WERI-Rb-1 (cell line): ENCODE measurements at regions not wholly inside any gene's neighbourhood (a gene's known extent, or its start where the extent isn't known, plus 50 kb on each side); places are given as distances from the start of the nearest gene placed in this dataset.

ENCODE experiments used
- DNase-seq: peaks from one replicate; pipeline ENCODE4 v3.0.0-alpha.2; 2020
- H3K27ac ChIP-seq: fragments of 250-450 bp; sonication (Bioruptor Pico); 2 replicates; pipeline ENCODE4 v1.5.1; 2020; ENCODE audit warnings: mild to moderate bottlenecking, moderate library complexity
- H3K27me3 ChIP-seq: fragments of 250-450 bp; sonication (Bioruptor Pico); 2 replicates; pipeline ENCODE4 v1.5.1; 2021; ENCODE audit warnings: mild to moderate bottlenecking, low read depth, moderate library complexity; ENCODE audit not compliant: insufficient read depth, severe bottlenecking
- H3K36me3 ChIP-seq: fragments of 250-450 bp; sonication (Bioruptor Pico); 2 replicates; pipeline ENCODE4 v1.5.1; 2020; ENCODE audit warnings: mild to moderate bottlenecking, moderate library complexity
- H3K4me3 ChIP-seq: 2 replicates; pipeline ENCODE4 v1.5.1; 2011; ENCODE audit warnings: low read depth, mild to moderate bottlenecking, control low read depth, low read length
- H3K9me3 ChIP-seq: fragments of 250-450 bp; sonication (Bioruptor Pico); 2 replicates; pipeline ENCODE4 v1.5.1; 2021; ENCODE audit warnings: mild to moderate bottlenecking, moderate library complexity; ENCODE audit not compliant: severe bottlenecking
- TF ChIP-seq, protein P1 (sequence below): IDR thresholded peaks from 2 replicates; pipeline ENCODE4 v1.5.1; 2011; ENCODE audit warnings: low read depth, mild to moderate bottlenecking, control low read depth, inconsistent platforms, low read length

DNA sequence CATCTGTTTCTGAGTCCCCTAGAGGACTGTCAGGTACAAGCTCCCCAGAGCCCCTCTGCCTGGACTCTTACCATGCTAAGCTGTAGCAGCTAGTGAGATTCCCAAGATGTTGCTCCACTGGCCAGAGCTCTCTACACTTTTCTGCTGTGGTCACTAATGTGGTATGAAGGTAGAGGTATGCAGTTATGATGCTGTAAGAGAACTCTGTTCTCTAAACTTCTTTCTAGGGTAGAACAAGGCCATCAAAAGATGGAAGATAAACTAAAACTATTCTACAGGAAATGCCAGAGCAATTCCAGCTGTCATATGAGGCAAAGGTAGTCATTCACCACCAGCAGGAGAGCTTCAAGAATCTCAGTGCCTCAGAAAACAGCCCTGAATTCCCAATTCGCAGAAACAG lies 517.4 kb upstream of the ARRDC4 start:
- no peak overlapping the region for H3K4me3 ChIP-seq
- TF ChIP-seq, protein P1, sequence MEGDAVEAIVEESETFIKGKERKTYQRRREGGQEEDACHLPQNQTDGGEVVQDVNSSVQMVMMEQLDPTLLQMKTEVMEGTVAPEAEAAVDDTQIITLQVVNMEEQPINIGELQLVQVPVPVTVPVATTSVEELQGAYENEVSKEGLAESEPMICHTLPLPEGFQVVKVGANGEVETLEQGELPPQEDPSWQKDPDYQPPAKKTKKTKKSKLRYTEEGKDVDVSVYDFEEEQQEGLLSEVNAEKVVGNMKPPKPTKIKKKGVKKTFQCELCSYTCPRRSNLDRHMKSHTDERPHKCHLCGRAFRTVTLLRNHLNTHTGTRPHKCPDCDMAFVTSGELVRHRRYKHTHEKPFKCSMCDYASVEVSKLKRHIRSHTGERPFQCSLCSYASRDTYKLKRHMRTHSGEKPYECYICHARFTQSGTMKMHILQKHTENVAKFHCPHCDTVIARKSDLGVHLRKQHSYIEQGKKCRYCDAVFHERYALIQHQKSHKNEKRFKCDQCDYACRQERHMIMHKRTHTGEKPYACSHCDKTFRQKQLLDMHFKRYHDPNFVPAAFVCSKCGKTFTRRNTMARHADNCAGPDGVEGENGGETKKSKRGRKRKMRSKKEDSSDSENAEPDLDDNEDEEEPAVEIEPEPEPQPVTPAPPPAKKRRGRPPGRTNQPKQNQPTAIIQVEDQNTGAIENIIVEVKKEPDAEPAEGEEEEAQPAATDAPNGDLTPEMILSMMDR = no peak
- H3K9me3 ChIP-seq = no peaks in the 10 kb centered on the region
- peaks cover 9% of the 10 kb centered on the region for H3K27me3 ChIP-seq
- DNase-seq = no peak
- H3K36me3 ChIP-seq = no peaks in the 10 kb centered on the region
- H3K27ac ChIP-seq = no peak overlapping the region

DNA sequence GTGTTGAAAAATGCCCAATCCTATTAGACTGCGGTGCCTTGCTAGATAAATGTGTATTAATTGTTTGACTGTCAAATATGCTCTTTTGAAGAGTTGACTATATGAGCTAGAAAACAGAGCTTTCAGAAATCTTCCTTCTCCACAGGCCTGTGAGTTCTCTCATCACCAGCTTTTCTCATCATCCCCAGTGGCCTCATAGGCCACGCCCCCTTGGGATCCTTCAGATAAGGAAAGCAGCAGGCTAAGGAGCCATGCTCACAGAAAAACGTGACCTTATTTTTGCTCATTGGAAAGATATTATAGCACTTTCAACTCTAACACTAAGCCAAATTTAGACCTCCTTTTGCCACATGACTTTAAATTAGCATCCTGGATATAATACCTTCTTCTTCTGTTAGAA lies 514.4 kb upstream of the ARRDC4 start:
- DNase-seq = no peak
- no peaks in the 10 kb centered on the region for H3K36me3 ChIP-seq
- H3K9me3 ChIP-seq = no peaks in the 10 kb centered on the region
- H3K27ac ChIP-seq = no peak overlapping the region
- no peak overlapping the region for H3K4me3 ChIP-seq
- H3K27me3 ChIP-seq = peaks cover 10% of the 10 kb centered on the region
- TF ChIP-seq, protein P1 = no peak

DNA sequence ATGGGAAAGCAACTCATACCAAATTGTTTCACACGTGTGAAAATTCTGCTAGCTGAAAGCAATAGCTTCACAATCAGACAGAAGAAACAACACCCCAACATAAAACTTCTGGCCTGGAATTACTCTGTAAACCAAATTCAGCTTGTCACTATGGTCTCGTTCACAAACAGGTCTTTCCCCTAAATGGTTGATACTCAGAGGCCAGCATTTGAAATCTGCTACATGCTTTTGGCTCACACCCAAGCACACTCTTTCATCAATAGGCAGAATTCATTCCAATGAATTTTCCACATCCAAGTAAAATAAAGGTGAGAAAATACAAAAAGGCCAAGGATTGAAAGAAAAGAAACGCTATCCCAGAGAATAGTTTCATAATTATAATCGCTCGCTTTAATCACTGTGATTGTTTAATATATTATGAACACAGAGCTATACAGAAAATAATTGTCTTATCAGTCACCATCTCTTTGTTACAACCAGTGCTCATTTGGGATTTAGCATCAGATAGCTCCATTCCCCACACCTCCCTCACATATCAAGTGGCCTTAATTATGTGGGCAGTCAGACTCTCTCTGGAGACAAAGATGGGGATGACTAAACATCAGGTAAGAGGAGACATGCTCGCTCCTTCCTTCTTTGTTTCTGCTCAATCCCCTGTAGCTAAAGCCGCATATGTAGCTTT lies 503.8 kb upstream of the ARRDC4 start:
- no peaks in the 10 kb centered on the region for H3K9me3 ChIP-seq
- TF ChIP-seq, protein P1 = no peak
- no peak for DNase-seq

DNA sequence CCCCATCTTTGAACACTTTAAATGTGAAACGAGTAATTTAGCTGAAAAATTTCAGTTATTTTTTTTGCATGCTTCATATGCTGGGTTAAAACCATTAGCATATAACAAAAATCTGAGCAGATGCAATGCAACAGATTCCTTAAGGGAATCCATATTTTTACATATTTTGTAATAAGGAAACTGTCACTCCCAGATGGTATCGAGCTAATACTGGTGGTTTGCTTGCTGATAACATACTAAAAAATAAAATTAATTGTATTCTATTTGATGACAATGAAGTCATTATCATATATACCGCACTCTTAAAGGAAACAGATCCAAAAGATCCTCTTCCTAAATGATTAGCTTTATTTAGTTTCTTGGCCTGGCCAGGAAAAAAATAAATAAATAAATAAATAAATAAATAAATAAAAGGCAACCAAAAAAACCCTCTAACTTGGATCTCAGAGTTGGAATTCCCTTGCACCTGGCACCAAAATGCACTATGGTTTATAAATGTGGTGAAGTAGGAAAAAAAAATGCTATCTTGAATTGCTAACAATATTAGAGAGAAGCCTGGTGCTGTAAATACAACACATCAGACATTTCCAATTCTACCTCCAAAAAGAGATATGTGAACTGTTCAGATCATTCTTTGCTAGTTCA lies 503.2 kb upstream of the ARRDC4 start:
- H3K27ac ChIP-seq = no peak overlapping the region
- H3K9me3 ChIP-seq = no peaks in the 10 kb centered on the region
- no peak for DNase-seq
- H3K27me3 ChIP-seq = peaks cover 8% of the 10 kb centered on the region
- H3K36me3 ChIP-seq = no peaks in the 10 kb centered on the region
- TF ChIP-seq, protein P1 = no peak
- no peak overlapping the region for H3K4me3 ChIP-seq

More for the DNA sequence above, 503.8 kb upstream of the ARRDC4 start:
- H3K36me3 ChIP-seq = no peaks in the 10 kb centered on the region
- peaks cover 7% of the 10 kb centered on the region for H3K27me3 ChIP-seq
- H3K27ac ChIP-seq = no peak overlapping the region
- no peak overlapping the region for H3K4me3 ChIP-seq

DNA sequence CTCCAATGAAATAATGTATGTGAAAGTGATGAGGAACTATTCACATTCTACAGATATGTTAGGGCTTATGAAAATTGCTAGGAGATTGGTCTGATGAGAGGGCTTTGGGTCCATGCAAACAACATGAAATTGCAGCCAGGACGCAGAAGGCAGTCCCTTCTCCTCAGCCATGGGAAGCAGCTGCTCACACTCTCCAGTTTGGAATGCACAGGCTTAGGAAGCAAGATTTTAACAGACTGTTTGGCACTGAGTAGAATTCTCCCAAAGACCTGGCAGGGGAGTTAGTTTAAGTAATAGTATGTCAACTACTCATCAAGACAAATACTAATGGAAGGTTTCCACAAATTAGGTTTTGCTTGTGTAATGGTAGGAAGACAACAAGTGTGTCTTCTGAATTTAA lies 500.7 kb upstream of the ARRDC4 start:
- Histone ChIP-seq H3K27me3 (peaks cover 18% of the 10 kb centered on the region), H3K36me3 (no peaks in the 10 kb centered on the region), H3K27ac (no peak overlapping the region), H3K4me3 (no peak overlapping the region), H3K9me3 (no peaks in the 10 kb centered on the region)
- TF ChIP-seq, protein P1 = no peak
- DNase-seq = no peak
